Astrocyte (in vitro differentiated cells and primary cell): ENCODE measurements at regions not wholly inside any gene's neighbourhood (a gene's known extent, or its start where the extent isn't known, plus 50 kb on each side); places are given as distances from the start of the nearest gene placed in this dataset.

Source experiments
- DNase-seq: peaks from one replicate; pipeline ENCODE4 v3.0.0-alpha.2; 2010; ENCODE audit warnings: low read depth
- FAIRE-seq: peaks from 2 replicates; lab custom pipeline; 2011; peaks lifted over from hg19 to GRCh38; lab: Jason Lieb, UNC
- H2AFZ ChIP-seq: 2 replicates; pipeline ENCODE4 v1.6.0; 2012; ENCODE audit warnings: low read depth, low read length, inconsistent platforms
- H3K27ac ChIP-seq: 2 replicates; pipeline ENCODE4 v1.5.1; 2011; ENCODE audit warnings: low read depth, low read length, inconsistent platforms
- H3K27me3 ChIP-seq: 2 replicates; pipeline ENCODE4 v1.6.0; 2011; ENCODE audit warnings: low read length, inconsistent platforms; ENCODE audit not compliant: insufficient read depth
- H3K36me3 ChIP-seq: 2 replicates; pipeline ENCODE4 v1.5.1; 2011; ENCODE audit warnings: low read length, inconsistent platforms; ENCODE audit not compliant: insufficient read depth
- H3K4me1 ChIP-seq: 2 replicates; pipeline ENCODE4 v1.5.1; 2011; ENCODE audit warnings: low read length, inconsistent platforms; ENCODE audit not compliant: insufficient read depth
- H3K4me2 ChIP-seq: 2 replicates; pipeline ENCODE4 v1.6.0; 2012; ENCODE audit warnings: low read length, inconsistent platforms
- H3K4me3 ChIP-seq: 2 replicates; pipeline ENCODE4 v1.5.1; 2011; ENCODE audit warnings: low read depth, mild to moderate bottlenecking, low read length, inconsistent platforms; ENCODE audit not compliant: insufficient read depth
- H3K79me2 ChIP-seq: 2 replicates; pipeline ENCODE4 v1.6.0; 2012; ENCODE audit warnings: mild to moderate bottlenecking, low read length, inconsistent platforms; ENCODE audit not compliant: insufficient read depth
- H3K9ac ChIP-seq: 2 replicates; pipeline ENCODE4 v1.6.0; 2012; ENCODE audit warnings: mild to moderate bottlenecking, low read length, inconsistent platforms
- H3K9me3 ChIP-seq: 2 replicates; pipeline ENCODE4 v1.5.1; 2012; ENCODE audit warnings: low read depth, mild to moderate bottlenecking, low read length, inconsistent platforms; ENCODE audit not compliant: insufficient read depth
- H4K20me1 ChIP-seq: 2 replicates; pipeline ENCODE4 v1.6.0; 2012; ENCODE audit warnings: low read length, inconsistent platforms; ENCODE audit not compliant: insufficient read depth
- H3K27ac Mint-ChIP-seq: one replicate; pipeline ENCODE4 v1.8.0; 2021; ENCODE audit warnings: mild to moderate bottlenecking, mixed read lengths; ENCODE audit not compliant: unreplicated experiment
- H3K27me3 Mint-ChIP-seq: one replicate; pipeline ENCODE4 v1.8.0; 2021; ENCODE audit warnings: low read depth, mixed read lengths; ENCODE audit not compliant: unreplicated experiment
- H3K36me3 Mint-ChIP-seq: one replicate; pipeline ENCODE4 v1.8.0; 2021; ENCODE audit warnings: low read depth, mixed read lengths; ENCODE audit not compliant: unreplicated experiment
- H3K4me1 Mint-ChIP-seq: one replicate; pipeline ENCODE4 v1.8.0; 2021; ENCODE audit warnings: low read depth, mixed read lengths; ENCODE audit not compliant: unreplicated experiment
- H3K4me3 Mint-ChIP-seq: one replicate; pipeline ENCODE4 v1.8.0; 2021; ENCODE audit warnings: mild to moderate bottlenecking, moderate library complexity, mixed read lengths; ENCODE audit not compliant: unreplicated experiment
- H3K9me3 Mint-ChIP-seq: one replicate; pipeline ENCODE4 v1.8.0; 2021; ENCODE audit warnings: mild to moderate bottlenecking, mixed read lengths; ENCODE audit not compliant: unreplicated experiment
- EZH2 ChIP-seq: IDR thresholded peaks from 2 replicates; pipeline ENCODE4 v1.6.1; 2012; ENCODE audit warnings: mild to moderate bottlenecking, low read length, inconsistent platforms; ENCODE audit not compliant: insufficient read depth
- TF ChIP-seq, protein P1 (sequence below): IDR thresholded peaks from 2 replicates; pipeline ENCODE4 v1.5.1; 2011; ENCODE audit warnings: low read depth, mild to moderate bottlenecking, inconsistent platforms, low read length, moderate library complexity; ENCODE audit not compliant: insufficient read depth

DNA sequence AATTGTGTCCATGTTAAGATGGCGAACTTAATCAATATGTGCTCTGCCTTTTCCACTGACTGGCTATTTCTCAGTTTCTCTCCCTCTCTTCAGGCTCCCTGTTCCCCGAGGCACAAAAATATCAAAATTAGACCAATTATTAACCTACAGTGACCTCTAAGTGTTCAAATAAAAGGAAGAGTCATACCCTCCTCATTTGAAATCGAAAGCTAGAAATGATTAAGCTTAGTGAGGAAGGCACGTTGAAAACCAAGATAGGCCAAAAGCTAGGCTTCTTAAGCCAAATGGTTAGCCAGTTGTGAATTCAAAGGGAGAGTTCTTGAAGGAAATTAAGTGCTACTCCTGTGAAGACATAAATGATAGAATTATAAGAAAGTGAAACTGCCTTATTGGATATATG lies 81.1 kb upstream of the MBL2 start:
- H3K27me3 Mint-ChIP-seq = no peaks in the 10 kb centered on the region

DNA sequence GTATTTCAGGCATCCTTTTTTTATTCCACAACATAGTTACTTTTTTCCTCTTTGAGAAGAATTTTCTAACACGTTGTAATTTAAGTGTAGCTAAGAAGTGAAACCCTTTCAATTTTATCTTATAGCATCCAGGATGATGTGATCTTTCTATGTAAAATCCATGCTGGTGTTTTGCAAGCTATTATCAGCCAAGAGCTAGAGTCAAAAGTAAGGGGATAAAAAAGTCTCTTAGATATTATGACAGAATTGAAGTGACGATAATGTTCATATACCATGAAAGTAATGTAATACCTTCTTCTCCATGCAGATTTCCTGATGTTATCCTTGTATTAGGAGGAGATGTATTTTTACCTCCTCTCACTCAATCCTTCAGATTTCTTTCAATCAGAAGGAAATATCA lies 64.2 kb upstream of the MBL2 start:
- Mint-ChIP-seq H3K4me1 (no peaks in the 10 kb centered on the region), H3K9me3 (peaks cover 10% of the 10 kb centered on the region), H3K27ac (no peak overlapping the region), H3K4me3 (no peak overlapping the region), H3K36me3 (no peaks in the 10 kb centered on the region), H3K27me3 (no peaks in the 10 kb centered on the region)
- H2AFZ ChIP-seq = no peak overlapping the region
- H4K20me1 ChIP-seq = no peaks in the 10 kb centered on the region
- no peaks in the 10 kb centered on the region for H3K4me1 ChIP-seq
- no peak overlapping the region for H3K4me2 ChIP-seq
- no peaks in the 10 kb centered on the region for H3K36me3 ChIP-seq
- no peak overlapping the region for H3K27ac ChIP-seq
- no peak overlapping the region for H3K9ac ChIP-seq
- no peaks in the 10 kb centered on the region for H3K27me3 ChIP-seq
- no peak overlapping the region for H3K4me3 ChIP-seq
- DNase-seq (no peak), FAIRE-seq (no peak)
- no peaks in the 10 kb centered on the region for H3K9me3 ChIP-seq
- no peaks in the 10 kb centered on the region for H3K79me2 ChIP-seq
- TF ChIP-seq, protein P1, sequence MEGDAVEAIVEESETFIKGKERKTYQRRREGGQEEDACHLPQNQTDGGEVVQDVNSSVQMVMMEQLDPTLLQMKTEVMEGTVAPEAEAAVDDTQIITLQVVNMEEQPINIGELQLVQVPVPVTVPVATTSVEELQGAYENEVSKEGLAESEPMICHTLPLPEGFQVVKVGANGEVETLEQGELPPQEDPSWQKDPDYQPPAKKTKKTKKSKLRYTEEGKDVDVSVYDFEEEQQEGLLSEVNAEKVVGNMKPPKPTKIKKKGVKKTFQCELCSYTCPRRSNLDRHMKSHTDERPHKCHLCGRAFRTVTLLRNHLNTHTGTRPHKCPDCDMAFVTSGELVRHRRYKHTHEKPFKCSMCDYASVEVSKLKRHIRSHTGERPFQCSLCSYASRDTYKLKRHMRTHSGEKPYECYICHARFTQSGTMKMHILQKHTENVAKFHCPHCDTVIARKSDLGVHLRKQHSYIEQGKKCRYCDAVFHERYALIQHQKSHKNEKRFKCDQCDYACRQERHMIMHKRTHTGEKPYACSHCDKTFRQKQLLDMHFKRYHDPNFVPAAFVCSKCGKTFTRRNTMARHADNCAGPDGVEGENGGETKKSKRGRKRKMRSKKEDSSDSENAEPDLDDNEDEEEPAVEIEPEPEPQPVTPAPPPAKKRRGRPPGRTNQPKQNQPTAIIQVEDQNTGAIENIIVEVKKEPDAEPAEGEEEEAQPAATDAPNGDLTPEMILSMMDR = no peak
- TF ChIP-seq EZH2 = no peak

More for the DNA sequence above, 81.1 kb upstream of the MBL2 start:
- no peak overlapping the region for H2AFZ ChIP-seq
- Mint-ChIP-seq H3K4me1 (no peaks in the 10 kb centered on the region), H3K4me3 (no peak overlapping the region), H3K36me3 (no peaks in the 10 kb centered on the region), H3K27ac (no peak overlapping the region), H3K9me3 (no peaks in the 10 kb centered on the region)
- H3K79me2 ChIP-seq = no peaks in the 10 kb centered on the region
- TF ChIP-seq, protein P1 = no peak
- TF ChIP-seq EZH2 = no peak
- no peaks in the 10 kb centered on the region for H3K27me3 ChIP-seq
- no peaks in the 10 kb centered on the region for H3K9me3 ChIP-seq
- H3K4me3 ChIP-seq = no peak overlapping the region
- DNase-seq (no peak), FAIRE-seq (no peak)
- no peak overlapping the region for H3K27ac ChIP-seq
- no peaks in the 10 kb centered on the region for H3K36me3 ChIP-seq
- no peak overlapping the region for H3K4me2 ChIP-seq
- H4K20me1 ChIP-seq = no peaks in the 10 kb centered on the region
- no peak overlapping the region for H3K9ac ChIP-seq
- H3K4me1 ChIP-seq = no peaks in the 10 kb centered on the region
